ENCODE measurements at regions not wholly inside any gene's neighbourhood (a gene's known extent, or its start where the extent isn't known, plus 50 kb on each side); places are given as distances from the start of the nearest gene placed in this dataset.
A peak's percentile ranks its signal among the peaks of the same experiment; 100 is the strongest.

- TF ChIP-seq MLXIP (CRISPR knock-in tag; IDR thresholded peaks at IDR 0.05; ENCODE audit: borderline replicate concordance), result no peak
- peak; percentile 65; the same call in 1 of the 2 replicates for TF ChIP-seq HOXA5 (CRISPR knock-in tag; IDR thresholded peaks at IDR 0.05)
- peak; percentile 62 for TF ChIP-seq RARA (CRISPR knock-in tag; IDR thresholded peaks at IDR 0.05)
- TF ChIP-seq ZNF646 (CRISPR knock-in tag; IDR thresholded peaks at IDR 0.05), result no peak
- peak; percentile 82; the same call in 1 of the 2 replicates for TF ChIP-seq TFDP1 (CRISPR knock-in tag; IDR thresholded peaks at IDR 0.05; ENCODE audit: borderline replicate concordance)
- peak; percentile 47; the same call in 1 of the 2 replicates for TF ChIP-seq PPARG (CRISPR knock-in tag; conservative IDR thresholded peaks at IDR 0.05)
- no peak for TF ChIP-seq ZSCAN25 (CRISPR knock-in tag; IDR thresholded peaks at IDR 0.05)
- TF ChIP-seq ZNF33A (CRISPR knock-in tag; IDR thresholded peaks at IDR 0.05; ENCODE audit: borderline replicate concordance), result no peak
- no peak for TF ChIP-seq ZNF75D (CRISPR knock-in tag; IDR thresholded peaks at IDR 0.05; ENCODE audit: borderline replicate concordance)
- TF ChIP-seq ZNF337 (CRISPR knock-in tag; IDR thresholded peaks at IDR 0.05; ENCODE audit: borderline replicate concordance, low read depth), result 0 out of 2 replicates have a peak, but pooled peaks have one; percentile 34
- 0 out of 2 replicates have a peak, but pooled peaks have one; percentile 46 for TF ChIP-seq BATF2 (CRISPR knock-in tag; IDR thresholded peaks at IDR 0.05)
- TF ChIP-seq KMT2B (CRISPR knock-in tag; IDR thresholded peaks at IDR 0.05), result peak; percentile 26; the same call in 1 of the 2 replicates
- peak; percentile 27; the same call in 1 of the 2 replicates for TF ChIP-seq ZNF691 (CRISPR knock-in tag; IDR thresholded peaks at IDR 0.05; ENCODE audit: borderline replicate concordance, low read depth)
- no peak for TF ChIP-seq ZNF30 (CRISPR knock-in tag; IDR thresholded peaks at IDR 0.05)
- TF ChIP-seq TAF1 (CRISPR knock-in tag; IDR thresholded peaks at IDR 0.05), result peak; percentile 46; the same call in 1 of the 2 replicates
- TF ChIP-seq ZNF143 (CRISPR knock-in tag; IDR thresholded peaks at IDR 0.05), result peak; percentile 29; the same call in 1 of the 2 replicates
These were observed 133.3 kb downstream of the TBC1D2B start (continued) for GRCh38 chr15:77944002-77944867.
